ELR (cell line): ENCODE measurements at regions not wholly inside any gene's neighbourhood (a gene's known extent, or its start where the extent isn't known, plus 50 kb on each side); places are given as distances from the start of the nearest gene placed in this dataset.

Experiments used
- DNase-seq: peaks from one replicate; pipeline ENCODE4 v3.0.0-alpha.2; 2015; ENCODE audit warnings: low read depth

- no peak for DNase-seq
Observed at GRCh38 chr13:26456650-26457049, 100.8 kb upstream of the WASF3 start.

DNA sequence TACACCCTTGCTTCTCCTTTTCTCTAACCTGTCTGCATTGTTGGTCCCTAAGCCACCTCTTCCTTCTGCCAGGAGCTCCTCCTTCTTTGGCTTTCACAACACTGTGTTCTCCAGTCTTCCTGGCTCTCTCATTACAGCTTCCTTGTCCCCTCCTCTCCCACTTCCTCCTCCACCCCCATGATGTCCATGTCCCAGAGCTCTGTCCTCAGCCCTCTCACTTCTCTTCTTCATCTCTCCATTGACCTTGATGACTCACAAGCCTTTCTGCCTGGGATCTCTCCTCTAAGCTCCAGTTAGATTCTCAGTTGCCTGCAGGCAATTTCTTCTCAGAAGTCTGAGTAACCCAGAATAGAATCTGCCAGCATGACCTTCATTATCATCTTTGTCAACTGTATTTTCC, 100.3 kb upstream of the WASF3 start:
- DNase-seq: peak; percentile 68

DNA sequence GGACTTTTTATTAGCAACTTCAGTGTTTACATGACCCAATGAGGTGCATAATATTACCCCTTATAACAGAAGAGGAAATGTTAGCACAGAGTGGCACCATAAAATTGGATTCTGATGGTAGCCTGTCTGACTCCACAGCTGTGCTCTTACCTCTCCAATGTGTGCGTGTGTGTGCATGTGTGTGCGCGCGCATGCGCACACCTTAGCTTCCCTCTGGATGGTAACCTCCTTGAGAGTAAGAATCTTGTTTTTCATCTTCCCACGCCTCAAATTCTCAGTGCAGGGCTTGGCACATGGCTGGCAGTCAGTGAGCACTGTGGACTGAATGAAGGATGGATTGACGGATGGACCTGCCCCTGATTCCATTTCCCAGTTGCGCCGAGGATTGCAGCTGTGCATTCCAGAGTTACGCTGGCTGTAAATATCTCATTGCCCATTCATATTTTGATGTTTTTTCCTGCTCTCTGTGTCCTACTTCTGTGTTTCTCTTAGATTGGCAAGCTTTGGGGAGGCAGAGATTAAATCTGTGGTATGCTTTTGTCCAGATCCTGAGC, 99.2 kb upstream of the WASF3 start:
- no peak for DNase-seq

DNA sequence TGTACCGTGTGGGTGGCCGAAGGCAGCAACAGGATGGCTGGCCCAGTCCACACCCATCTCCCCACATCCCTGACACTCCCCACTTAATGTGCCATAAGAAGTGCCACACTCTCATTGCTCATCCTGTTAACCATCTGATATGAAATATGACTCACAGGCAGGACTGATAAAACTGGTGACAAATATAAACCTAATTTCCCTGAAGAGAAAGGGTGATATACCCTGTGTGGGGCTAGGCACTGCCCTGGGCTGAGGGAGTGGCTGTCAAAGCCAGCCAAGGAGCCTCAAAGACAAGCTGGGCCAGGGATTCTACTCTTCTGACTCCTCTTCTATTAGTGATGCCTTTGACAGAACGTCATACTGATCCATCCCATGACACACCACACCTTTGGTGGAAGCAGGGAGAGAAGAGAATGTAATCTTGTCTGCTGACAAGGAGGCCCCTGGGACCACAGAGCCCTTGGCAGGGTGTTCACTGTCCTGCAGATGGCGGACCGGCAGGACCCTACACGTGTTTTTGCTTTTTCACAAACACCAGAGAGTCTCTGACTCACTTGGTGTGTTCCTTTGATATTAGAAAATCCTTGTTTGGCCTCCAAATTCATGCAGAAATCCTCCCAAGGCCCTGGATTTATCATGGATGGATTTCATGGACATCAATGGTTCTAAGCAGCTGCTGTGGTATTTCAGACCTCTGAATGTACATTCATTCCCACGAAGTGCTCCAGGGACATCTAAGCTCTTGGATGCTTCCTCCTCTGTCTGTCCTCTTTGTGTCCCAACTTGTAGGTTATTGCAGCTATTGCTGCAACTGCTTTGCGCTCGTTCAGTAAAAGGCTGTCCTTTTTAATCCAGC, 98.0 kb upstream of the WASF3 start:
- DNase-seq: peak; percentile 23

- DNase-seq: no peak
Observed at GRCh38 chr13:26460648-26461047, 96.8 kb upstream of the WASF3 start.

GRCh38 chr13:26463296-26463695, 94.2 kb upstream of the WASF3 start:
- no peak for DNase-seq

GRCh38 chr13:26463848-26464247, 93.6 kb upstream of the WASF3 start:
- no peak for DNase-seq

- peak; percentile 15 for DNase-seq
Observed at GRCh38 chr13:26465514-26465913, 92.0 kb upstream of the WASF3 start.

- DNase-seq: no peak
Observed at GRCh38 chr13:26465954-26466353, 91.5 kb upstream of the WASF3 start.

DNA sequence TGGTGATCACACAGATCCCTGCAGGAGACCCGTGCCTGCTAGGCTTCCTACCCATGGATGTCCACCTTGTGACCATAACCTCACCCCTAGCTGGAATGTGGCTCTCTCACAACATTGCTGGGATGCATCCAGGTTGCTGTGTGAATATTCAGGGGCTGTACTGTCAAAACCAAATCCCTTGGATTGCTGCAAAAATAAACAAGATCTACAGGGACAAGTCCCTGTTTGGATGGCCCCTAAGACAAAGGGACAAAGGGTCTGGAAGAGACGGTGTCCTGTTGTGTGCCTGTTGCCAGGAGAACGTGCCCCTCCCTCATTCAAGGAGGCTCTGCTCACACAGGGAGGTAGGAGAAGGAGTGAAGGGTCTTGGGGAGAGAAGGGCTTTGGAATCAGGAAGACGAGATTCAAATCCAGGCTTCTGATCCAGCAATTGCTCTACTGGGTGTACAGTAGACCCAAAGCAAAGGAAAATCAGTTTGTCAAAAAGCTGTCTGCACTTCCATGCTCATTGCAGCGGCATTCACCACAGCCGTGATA, 89.2 kb upstream of the WASF3 start:
- no peak for DNase-seq

- no peak for DNase-seq
Observed at GRCh38 chr13:26469602-26470001, 87.9 kb upstream of the WASF3 start.

- no peak for DNase-seq
Observed at GRCh38 chr13:26471807-26472206, 85.7 kb upstream of the WASF3 start.

DNA sequence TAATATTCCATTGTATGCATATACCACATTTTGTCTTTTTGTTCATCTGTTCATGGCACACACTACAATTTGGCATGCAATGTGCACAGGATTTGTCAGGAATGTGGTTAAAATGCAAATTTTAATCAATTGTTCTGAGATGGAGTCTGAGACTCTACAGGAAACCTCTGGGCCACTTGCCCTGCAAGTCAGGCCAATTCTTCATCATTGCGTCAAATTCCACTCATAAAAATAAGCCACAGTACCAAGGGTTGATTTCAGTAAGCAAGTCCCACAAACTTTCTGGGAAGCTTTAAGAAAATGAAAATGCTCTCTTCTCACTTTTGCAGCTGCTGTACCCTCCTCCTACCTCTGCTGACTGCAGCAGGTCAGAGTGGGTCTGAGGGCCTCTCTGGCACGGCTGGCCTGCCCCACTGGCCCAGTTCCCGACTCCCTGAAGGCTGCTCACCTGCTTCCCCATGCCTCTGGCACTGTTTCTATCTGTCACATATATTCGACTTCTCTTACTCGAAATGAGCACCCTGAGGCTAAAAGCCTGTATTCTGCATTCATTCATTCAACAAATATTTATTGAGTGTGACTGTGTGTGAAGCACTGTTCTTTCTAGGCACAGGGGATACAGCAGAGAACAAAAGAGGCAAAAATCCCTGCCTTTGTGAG, 83.8 kb upstream of the WASF3 start:
- no peak for DNase-seq

DNA sequence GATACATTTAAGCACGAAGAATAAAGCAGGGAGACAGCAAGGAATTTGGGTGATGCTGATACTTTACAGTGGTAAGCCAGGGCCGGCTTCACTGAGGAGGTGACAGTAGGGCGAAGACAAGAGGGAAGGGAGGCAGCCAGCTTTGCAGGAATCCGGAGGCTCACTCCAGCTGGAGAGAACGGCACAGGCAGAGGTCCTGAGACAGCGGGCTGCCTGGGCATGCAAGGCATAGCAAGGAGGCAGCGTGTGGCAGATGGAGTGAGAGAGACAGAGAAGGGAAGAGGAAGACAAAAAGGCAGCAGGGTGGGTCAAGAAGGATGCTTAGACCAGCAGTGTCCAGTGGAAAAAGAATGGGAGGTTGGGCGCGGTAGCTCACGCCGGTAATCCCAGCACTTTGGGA, 83.2 kb upstream of the WASF3 start:
- DNase-seq: no peak

- DNase-seq: no peak
Observed at GRCh38 chr13:26475176-26476110, 82.0 kb upstream of the WASF3 start.

DNA sequence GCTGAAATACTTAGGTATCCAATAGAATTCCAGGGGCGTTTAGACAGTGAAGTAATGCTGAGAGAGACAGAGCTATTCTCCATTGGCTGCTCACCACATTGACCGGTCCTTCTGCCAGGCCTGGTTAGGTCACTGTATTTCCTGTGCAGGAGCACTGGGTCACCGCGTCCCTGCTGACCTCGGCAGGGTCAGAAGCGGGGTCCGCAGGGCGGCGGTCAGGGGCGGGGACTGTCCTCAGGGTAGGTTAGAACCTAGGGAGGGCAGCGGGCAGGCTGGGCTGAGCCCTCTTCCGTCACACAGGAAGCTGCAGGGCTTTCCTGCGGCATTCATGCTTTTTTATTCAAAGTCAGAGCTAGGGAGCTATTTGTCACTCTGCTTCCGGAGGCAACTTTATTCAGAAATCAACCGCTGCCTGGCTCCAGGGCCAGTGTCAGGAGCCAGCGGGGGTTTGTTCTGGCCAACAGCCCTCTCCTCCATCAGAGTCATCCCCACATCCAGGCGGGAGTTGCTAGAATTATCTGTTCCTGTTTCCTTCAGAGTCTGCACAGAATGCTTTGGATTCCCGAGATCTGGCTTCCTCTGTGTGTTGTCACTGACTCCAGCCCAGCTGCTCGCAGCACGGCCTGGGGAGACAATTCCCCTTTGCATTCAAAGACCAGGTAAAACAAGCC, 81.2 kb upstream of the WASF3 start:
- peak; percentile 37 for DNase-seq

DNA sequence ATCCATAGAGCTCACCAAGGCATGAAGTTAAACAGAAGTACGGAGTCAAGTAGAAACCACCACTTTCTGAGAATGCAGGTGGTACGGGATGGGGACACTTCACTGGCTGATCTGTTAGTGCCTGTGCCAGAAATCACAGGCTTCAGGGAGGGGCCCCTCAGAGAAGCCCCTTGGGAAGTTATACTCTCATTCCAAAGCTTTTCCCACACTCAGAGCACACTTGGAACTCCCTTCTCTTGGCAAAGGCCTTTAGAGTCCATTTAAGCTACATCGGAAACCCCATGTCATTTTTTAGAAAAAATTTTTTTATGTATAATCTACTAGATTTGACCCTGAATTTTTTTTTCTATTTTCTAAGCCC, 80.7 kb upstream of the WASF3 start:
- no peak for DNase-seq

- no peak for DNase-seq
Observed at GRCh38 chr13:26477681-26478080, 79.8 kb upstream of the WASF3 start.

GRCh38 chr13:26480246-26480855, 77.1 kb upstream of the WASF3 start:
- no peak for DNase-seq

DNA sequence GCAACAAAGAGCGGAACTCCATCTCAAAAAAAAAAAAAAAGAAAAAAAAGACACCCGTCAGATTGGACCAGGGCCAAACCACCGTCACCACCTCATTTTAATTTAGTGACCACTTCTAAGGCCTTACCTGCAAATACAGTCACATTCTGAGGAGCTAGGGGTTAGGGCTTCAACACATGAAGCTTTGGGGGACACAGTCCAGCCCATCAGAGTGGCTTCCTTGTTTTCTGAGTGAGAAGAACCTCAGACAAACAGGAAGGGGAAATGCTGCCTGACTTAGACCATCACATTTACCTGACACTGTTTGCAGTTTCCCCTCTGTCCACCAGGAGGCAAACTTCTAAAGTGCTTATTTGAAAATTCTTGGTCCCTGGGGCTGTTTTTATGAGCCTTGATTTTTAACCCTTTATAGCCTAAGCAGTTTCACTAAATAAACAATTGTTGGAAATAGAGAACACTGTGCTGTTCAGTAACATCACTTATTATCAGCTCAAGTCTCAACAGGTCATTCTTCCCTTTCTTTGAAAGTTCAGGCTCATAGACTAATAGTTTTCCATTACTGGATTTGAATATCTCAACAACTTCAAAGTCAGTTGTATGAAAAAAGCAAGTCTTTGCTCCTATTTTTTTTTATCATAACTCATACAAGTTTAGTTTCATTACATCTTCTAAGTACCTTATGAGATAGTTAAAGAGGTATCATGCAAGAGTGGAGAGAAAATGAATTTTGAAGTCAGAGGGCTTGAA, 74.9 kb upstream of the WASF3 start:
- DNase-seq: peak; percentile 81
